GM23248 (cell line): ENCODE measurements at regions not wholly inside any gene's neighbourhood (a gene's known extent, or its start where the extent isn't known, plus 50 kb on each side); places are given as distances from the start of the nearest gene placed in this dataset.
"Not testable (repeated sequence)": the region's sequence is repeated elsewhere in the genome, so short reads cannot be mapped to it uniquely, and the experiment has no call there.

Source experiments
- EZH2 ChIP-seq: fragments of 200-600 bp; sonication (generic); IDR thresholded peaks from 2 replicates; pipeline ENCODE4 v1.6.1; 2018; ENCODE audit warnings: antibody characterized with exemption, mild to moderate bottlenecking; ENCODE audit not compliant: insufficient read depth, poor library complexity, severe bottlenecking
- EZH2phosphoT487 ChIP-seq: fragments of 200-600 bp; sonication (generic); IDR thresholded peaks from 2 replicates; pipeline ENCODE4 v1.6.1; 2018; ENCODE audit warnings: antibody characterized with exemption, moderate library complexity, mild to moderate bottlenecking, low read depth; ENCODE audit not compliant: insufficient read depth

DNA sequence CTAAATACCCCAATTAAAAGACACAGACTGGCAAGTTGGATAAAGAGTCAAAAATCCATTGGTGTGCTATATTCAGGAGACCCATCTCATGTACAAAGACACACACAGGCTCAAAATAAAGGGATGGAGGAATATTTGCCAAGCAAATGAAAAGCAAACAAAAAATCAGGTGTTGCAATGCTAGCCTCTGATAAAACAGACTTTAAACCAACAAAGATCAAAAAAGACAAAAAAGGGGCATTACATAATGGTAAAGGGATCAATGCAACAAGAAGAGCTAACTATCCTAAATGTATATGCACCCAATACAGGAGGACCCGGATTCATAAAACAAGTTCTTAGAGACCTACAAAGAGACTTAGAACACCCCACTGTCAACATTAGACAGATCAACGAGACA, 177.4 kb downstream of the RAMP3 start:
- not testable (repeated sequence) for TF ChIP-seq EZH2, EZH2phosphoT487
